ENCODE measurements at regions not wholly inside any gene's neighbourhood (a gene's known extent, or its start where the extent isn't known, plus 50 kb on each side); places are given as distances from the start of the nearest gene placed in this dataset.

DNA sequence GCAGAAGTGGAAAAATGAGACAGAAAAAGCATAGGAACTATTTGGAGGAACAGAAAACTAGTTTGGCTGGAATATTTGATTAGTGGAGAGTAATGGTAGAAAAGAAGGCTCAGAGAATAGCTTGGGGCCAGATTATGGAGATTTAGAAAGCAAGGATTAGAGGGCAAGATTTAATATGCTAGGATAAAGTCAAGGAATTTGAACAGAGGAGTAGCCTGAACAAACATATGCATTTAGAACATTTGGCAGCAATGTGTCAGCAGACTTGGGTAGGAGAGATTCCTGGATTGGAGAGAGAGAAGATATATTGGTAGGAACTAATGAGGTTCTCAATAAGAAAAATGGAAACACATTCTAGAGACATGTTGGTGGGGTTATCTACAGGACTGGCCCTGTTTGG is 229.2 kb upstream of the PKP2 start:
- TF ChIP-seq, protein P1, sequence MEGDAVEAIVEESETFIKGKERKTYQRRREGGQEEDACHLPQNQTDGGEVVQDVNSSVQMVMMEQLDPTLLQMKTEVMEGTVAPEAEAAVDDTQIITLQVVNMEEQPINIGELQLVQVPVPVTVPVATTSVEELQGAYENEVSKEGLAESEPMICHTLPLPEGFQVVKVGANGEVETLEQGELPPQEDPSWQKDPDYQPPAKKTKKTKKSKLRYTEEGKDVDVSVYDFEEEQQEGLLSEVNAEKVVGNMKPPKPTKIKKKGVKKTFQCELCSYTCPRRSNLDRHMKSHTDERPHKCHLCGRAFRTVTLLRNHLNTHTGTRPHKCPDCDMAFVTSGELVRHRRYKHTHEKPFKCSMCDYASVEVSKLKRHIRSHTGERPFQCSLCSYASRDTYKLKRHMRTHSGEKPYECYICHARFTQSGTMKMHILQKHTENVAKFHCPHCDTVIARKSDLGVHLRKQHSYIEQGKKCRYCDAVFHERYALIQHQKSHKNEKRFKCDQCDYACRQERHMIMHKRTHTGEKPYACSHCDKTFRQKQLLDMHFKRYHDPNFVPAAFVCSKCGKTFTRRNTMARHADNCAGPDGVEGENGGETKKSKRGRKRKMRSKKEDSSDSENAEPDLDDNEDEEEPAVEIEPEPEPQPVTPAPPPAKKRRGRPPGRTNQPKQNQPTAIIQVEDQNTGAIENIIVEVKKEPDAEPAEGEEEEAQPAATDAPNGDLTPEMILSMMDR (IDR thresholded peaks at IDR 0.05; ENCODE audit: low read depth, low read length): no peak
- TF ChIP-seq EZH2phosphoT487 (IDR thresholded peaks at IDR 0.05; ENCODE audit: low read depth): no peak
